ENCODE measurements at regions not wholly inside any gene's neighbourhood (a gene's known extent, or its start where the extent isn't known, plus 50 kb on each side); places are given as distances from the start of the nearest gene placed in this dataset.

DNA sequence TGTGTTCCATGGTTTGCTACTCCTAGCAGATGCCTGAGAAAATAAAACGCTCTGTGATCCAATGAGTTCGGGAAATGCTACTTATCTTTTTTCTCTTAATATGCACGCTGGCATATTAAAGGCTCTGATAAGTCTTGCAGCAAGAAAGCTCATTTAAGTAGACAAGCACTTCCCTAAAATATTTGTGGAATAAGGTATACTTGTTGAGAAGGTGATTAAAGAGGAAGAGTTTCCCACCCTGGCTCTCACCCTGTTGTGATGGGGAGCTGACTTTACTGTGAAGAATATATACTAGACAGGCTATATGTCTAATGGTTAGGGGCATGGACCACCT lies 279.4 kb downstream of the RPS24 start:
- TF ChIP-seq POLR2A (IDR thresholded peaks at IDR 0.05), result no peak
- TF ChIP-seq, protein P1, sequence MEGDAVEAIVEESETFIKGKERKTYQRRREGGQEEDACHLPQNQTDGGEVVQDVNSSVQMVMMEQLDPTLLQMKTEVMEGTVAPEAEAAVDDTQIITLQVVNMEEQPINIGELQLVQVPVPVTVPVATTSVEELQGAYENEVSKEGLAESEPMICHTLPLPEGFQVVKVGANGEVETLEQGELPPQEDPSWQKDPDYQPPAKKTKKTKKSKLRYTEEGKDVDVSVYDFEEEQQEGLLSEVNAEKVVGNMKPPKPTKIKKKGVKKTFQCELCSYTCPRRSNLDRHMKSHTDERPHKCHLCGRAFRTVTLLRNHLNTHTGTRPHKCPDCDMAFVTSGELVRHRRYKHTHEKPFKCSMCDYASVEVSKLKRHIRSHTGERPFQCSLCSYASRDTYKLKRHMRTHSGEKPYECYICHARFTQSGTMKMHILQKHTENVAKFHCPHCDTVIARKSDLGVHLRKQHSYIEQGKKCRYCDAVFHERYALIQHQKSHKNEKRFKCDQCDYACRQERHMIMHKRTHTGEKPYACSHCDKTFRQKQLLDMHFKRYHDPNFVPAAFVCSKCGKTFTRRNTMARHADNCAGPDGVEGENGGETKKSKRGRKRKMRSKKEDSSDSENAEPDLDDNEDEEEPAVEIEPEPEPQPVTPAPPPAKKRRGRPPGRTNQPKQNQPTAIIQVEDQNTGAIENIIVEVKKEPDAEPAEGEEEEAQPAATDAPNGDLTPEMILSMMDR (IDR thresholded peaks at IDR 0.05), result no peak
- no peak for TF ChIP-seq EP300 (IDR thresholded peaks at IDR 0.05)
- no peak for TF ChIP-seq POLR2AphosphoS5 (IDR thresholded peaks at IDR 0.05)
